AG09309 (cell line): ENCODE measurements at regions not wholly inside any gene's neighbourhood (a gene's known extent, or its start where the extent isn't known, plus 50 kb on each side); places are given as distances from the start of the nearest gene placed in this dataset.
A peak's percentile ranks its signal among the peaks of the same experiment; 100 is the strongest.

Source experiments
- DNase-seq: peaks from one replicate; pipeline ENCODE4 v3.0.0-alpha.2; 2010; ENCODE audit warnings: low read depth
- H3K4me3 ChIP-seq: 2 replicates; pipeline ENCODE4 v1.5.1; 2011; ENCODE audit warnings: mild to moderate bottlenecking, low read depth, low read length, moderate library complexity; ENCODE audit not compliant: control insufficient read depth
- TF ChIP-seq, protein P1 (sequence below): IDR thresholded peaks from 2 replicates; pipeline ENCODE4 v1.5.1; 2011; ENCODE audit warnings: mild to moderate bottlenecking, low read depth, low read length, inconsistent platforms; ENCODE audit not compliant: insufficient read depth, control insufficient read depth; ENCODE audit errors: missing control alignments

DNA sequence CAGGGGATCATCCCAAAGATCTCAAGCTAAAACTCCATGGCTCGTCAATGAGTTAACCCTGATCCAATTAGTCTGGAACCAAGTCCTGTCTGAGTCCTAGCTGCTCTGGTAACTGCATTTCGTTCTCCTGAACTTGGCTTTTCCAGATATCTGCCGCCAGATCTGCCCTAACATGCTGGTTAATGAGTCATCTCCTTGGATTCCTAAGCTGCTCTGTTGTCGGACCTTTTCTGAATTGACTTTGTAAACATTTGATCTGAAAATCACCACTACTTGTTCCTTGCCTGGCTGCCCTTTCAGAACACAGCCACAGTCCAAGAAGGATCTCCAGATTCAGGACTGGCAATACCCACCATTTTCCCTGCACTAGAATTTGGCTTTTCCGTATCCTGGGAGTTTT, 473.0 kb downstream of the ZSWIM6 start:
- TF ChIP-seq, protein P1, sequence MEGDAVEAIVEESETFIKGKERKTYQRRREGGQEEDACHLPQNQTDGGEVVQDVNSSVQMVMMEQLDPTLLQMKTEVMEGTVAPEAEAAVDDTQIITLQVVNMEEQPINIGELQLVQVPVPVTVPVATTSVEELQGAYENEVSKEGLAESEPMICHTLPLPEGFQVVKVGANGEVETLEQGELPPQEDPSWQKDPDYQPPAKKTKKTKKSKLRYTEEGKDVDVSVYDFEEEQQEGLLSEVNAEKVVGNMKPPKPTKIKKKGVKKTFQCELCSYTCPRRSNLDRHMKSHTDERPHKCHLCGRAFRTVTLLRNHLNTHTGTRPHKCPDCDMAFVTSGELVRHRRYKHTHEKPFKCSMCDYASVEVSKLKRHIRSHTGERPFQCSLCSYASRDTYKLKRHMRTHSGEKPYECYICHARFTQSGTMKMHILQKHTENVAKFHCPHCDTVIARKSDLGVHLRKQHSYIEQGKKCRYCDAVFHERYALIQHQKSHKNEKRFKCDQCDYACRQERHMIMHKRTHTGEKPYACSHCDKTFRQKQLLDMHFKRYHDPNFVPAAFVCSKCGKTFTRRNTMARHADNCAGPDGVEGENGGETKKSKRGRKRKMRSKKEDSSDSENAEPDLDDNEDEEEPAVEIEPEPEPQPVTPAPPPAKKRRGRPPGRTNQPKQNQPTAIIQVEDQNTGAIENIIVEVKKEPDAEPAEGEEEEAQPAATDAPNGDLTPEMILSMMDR, result no peak
- peak; percentile 33 for DNase-seq

DNA sequence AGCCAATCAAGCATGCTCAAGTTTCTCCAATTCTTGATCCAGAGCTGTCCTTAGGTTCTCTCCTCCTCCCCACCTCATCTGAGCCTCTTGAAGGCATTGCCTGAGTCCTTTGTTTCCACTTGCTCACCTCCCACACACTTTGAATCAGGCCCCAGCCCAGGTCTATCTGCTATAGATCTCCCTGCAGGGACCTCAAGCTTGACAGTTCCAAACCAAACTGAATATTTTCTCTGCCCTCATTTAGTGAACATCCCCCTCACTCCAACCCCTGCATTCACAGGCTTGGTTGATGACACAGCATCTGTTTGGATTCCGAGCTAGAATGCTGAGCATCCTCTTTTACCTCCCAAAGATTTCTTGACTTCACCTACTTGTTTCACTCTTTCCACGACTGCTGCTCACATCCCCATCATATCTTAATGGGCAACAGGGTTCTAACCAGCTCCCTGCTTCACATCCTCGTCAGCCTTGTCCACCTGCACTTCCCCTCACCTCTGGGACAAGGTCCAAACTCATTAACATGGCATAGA, 474.5 kb downstream of the ZSWIM6 start:
- TF ChIP-seq, protein P1, result no peak
- DNase-seq, result no peak
- H3K4me3 ChIP-seq, result no peak overlapping the region

More for the DNA sequence above, 473.0 kb downstream of the ZSWIM6 start:
- H3K4me3 ChIP-seq, result no peak overlapping the region

DNA sequence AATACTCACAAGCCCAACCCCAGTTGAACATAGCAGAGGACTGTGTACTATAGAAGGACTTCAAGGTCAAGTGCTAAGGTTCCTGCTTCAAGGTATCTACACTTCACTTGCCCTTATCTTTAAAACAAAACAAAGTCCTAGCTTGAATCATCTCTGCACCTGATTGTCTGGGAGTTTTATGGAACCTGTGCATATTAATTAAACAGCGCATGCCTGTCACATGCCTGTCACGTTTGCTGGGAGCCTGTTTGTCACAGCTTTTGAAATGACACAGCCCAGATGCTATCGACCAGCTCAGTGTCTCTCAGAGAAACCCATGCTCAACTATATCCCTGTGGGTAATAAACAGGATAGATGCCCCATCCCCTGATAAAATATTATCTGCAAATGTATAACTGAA, 476.0 kb downstream of the ZSWIM6 start:
- TF ChIP-seq, protein P1, result no peak
- no peak for DNase-seq

GRCh38 chr5:61808909-61809308, 476.9 kb downstream of the ZSWIM6 start:
- H3K4me3 ChIP-seq, result no peak overlapping the region
- DNase-seq, result no peak
- TF ChIP-seq, protein P1, result no peak

More for the DNA sequence above, 476.0 kb downstream of the ZSWIM6 start:
- no peak overlapping the region for H3K4me3 ChIP-seq

DNA sequence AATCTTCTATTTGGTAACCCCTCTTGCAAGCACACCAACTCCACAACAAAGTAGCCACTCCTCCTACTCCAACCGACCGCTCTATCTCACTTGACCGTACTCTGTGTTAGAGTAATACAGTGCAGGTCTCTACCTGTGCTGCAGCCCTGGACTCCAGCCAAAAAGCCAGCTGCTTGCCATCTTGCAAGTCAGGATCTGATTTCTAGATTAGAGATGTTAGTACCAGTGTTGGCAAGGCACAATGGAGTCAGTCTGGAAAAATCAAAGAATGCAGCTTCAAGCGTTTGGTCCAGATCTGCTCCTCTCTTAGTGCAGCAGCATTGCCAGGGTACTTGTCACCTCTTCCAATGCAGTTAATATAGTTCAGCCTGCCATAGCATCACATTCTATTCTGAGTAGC, 477.6 kb downstream of the ZSWIM6 start:
- TF ChIP-seq, protein P1, result no peak
- no peak overlapping the region for H3K4me3 ChIP-seq
- DNase-seq, result no peak

- DNase-seq, result peak; percentile 28
- H3K4me3 ChIP-seq, result no peak overlapping the region
- TF ChIP-seq, protein P1, result no peak
Measured at GRCh38 chr5:61811052-61811451, 479.0 kb downstream of the ZSWIM6 start.

GRCh38 chr5:61813361-61813760, 481.3 kb downstream of the ZSWIM6 start:
- no peak overlapping the region for H3K4me3 ChIP-seq
- TF ChIP-seq, protein P1, result no peak
- no peak for DNase-seq
